Upper lobe of left lung (tissue), 6 donors: ENCODE measurements at regions not wholly inside any gene's neighbourhood (a gene's known extent, or its start where the extent isn't known, plus 50 kb on each side); places are given as distances from the start of the nearest gene placed in this dataset.

ENCODE experiments used
- ATAC-seq, 2 donors: fragments of 200-7000 bp; cut with Tn5 transposase; one replicate each; pipeline ENCODE4 v1.9.1; 2022; ENCODE audit warnings: mild to moderate bottlenecking in 2 of 2, moderate library complexity in 2 of 2; ENCODE audit not compliant: low FRiP score in 2 of 2
- DNase-seq, 2 donors: peaks; one replicate each; pipeline ENCODE4 v3.0.0-alpha.2; 2019 to 2020
- H3K27ac ChIP-seq, 4 donors: fragments of 200-600 bp; sonication (generic); one replicate each; pipeline ENCODE4 v1.5.1; 2016 to 2019
- H3K27me3 ChIP-seq, 4 donors: fragments of 200-600 bp; sonication (generic); one replicate each; pipeline ENCODE4 v1.5.1; 2017 to 2019
- H3K36me3 ChIP-seq, 4 donors: fragments of 200-600 bp; sonication (generic); one replicate each; pipeline ENCODE4 v1.5.1; 2016 to 2019
- H3K4me1 ChIP-seq, 4 donors: fragments of 200-600 bp; sonication (generic); one replicate each; pipeline ENCODE4 v1.5.1; 2018 to 2019
- H3K4me3 ChIP-seq, 4 donors: fragments of 200-600 bp; sonication (generic); one replicate each; pipeline ENCODE4 v1.5.1; 2017 to 2019; ENCODE audit warnings: mild to moderate bottlenecking in 2 of 4, moderate library complexity in 1 of 4
- H3K9me3 ChIP-seq, 4 donors: fragments of 200-600 bp; sonication (generic); one replicate each; pipeline ENCODE4 v1.5.1; 2018 to 2019
- CTCF ChIP-seq, 6 experiments: fragments of 450-650 bp in 4 of 6; fragments of 200-600 bp in 2 of 6; sonication (generic) in 2 of 6; IDR thresholded peaks; one replicate each; pipeline ENCODE4 v1.5.1; 2016 to 2019; ENCODE audit warnings: antibody characterized with exemption in 6 of 6
- EP300 ChIP-seq, 4 donors: sonication (generic); formaldehyde crosslinking; IDR thresholded peaks; one replicate each; pipeline ENCODE4 v1.5.1; 2017; ENCODE audit warnings: antibody characterized with exemption in 4 of 4, control low read depth in 2 of 4
- POLR2A ChIP-seq, 4 donors: fragments of 450-650 bp; IDR thresholded peaks; one replicate each; pipeline ENCODE4 v1.5.1; 2016 to 2017; ENCODE audit warnings: antibody characterized with exemption in 4 of 4, mild to moderate bottlenecking in 2 of 4
- POLR2AphosphoS5 ChIP-seq, 2 donors: sonication (generic); formaldehyde crosslinking; IDR thresholded peaks; one replicate each; pipeline ENCODE4 v1.5.1; 2017; ENCODE audit warnings: antibody characterized with exemption in 2 of 2
- WGBS, 2 donors: methylation state at CpG; one replicate each; pipeline ENCODE4 v1.1.5; 2017 to 2018; 5-methylcytosine and 5-hydroxymethylcytosine counted together
- donor health status: DM: no; HTN: no; CAD: no; lungs with moderate emphysema.
- donor health status: DM: no; HTN: yes; CAD: no; lungs with severe emphysema.

GRCh38 chr2:237012004-237012403 lies 73.7 kb upstream of the COPS8 start:
- Histone ChIP-seq H3K27me3 (no peaks in the 10 kb centered on the region), H3K27ac (no peak overlapping the region), H3K36me3 (no peaks in the 10 kb centered on the region), H3K4me3 (no peak overlapping the region), H3K4me1 (peaks cover 0 to 13% (median 11%) of the 10 kb centered on the region in 4 donors), H3K9me3 (no peaks in the 10 kb centered on the region)
- 63 to 68% methylated on average over 9 of the region's 9 CpGs for WGBS, 2 donors
- DNase-seq (no peak), ATAC-seq (no peak)
- no peak for TF ChIP-seq CTCF (IDR thresholded peaks at IDR 0.05)
- TF ChIP-seq POLR2A (IDR thresholded peaks at IDR 0.05), result no peak
- TF ChIP-seq EP300 (IDR thresholded peaks at IDR 0.05), result no peak
- no peak for TF ChIP-seq POLR2AphosphoS5 (IDR thresholded peaks at IDR 0.05)

GRCh38 chr2:237012577-237013267 lies 73.0 kb upstream of the COPS8 start:
- DNase-seq, result no peak
- Histone ChIP-seq H3K9me3 (no peaks in the 10 kb centered on the region), H3K36me3 (no peaks in the 10 kb centered on the region), H3K27ac (no peak overlapping the region), H3K4me1 (peaks cover 0 to 13% (median 11%) of the 10 kb centered on the region in 4 donors), H3K4me3 (no peak overlapping the region), H3K27me3 (no peaks in the 10 kb centered on the region)
- 42 to 45% methylated on average over 16 of the region's 16 CpGs for WGBS, 2 donors
- ATAC-seq, result peak in 1 of 2 donors; percentile 71
- TF ChIP-seq POLR2A (IDR thresholded peaks at IDR 0.05) (no peak), EP300 (IDR thresholded peaks at IDR 0.05) (no peak), POLR2AphosphoS5 (IDR thresholded peaks at IDR 0.05) (no peak), CTCF (IDR thresholded peaks at IDR 0.05) (no peak)

- peaks cover 0 to 13% (median 11%) of the 10 kb centered on the region in 4 donors for H3K4me1 ChIP-seq
- TF ChIP-seq CTCF (IDR thresholded peaks at IDR 0.05), result no peak
- no peak for TF ChIP-seq EP300 (IDR thresholded peaks at IDR 0.05)
- WGBS, 2 donors, result 90 to 92% methylated on average over 10 of the region's 10 CpGs
Measured at GRCh38 chr2:237016121-237016915, 69.4 kb upstream of the COPS8 start.

GRCh38 chr2:237020090-237020489 lies 65.6 kb upstream of the COPS8 start:
- ATAC-seq, result no peak
- DNase-seq, result no peak
- TF ChIP-seq EP300 (IDR thresholded peaks at IDR 0.05) (peak in 1 of 4 donors; percentile 19), POLR2A (IDR thresholded peaks at IDR 0.05) (no peak)
- H3K4me1 ChIP-seq, result no peaks in the 10 kb centered on the region
- peaks cover 0 to 5% (median 0%) of the 10 kb centered on the region in 4 donors for H3K9me3 ChIP-seq
- H3K36me3 ChIP-seq, result no peaks in the 10 kb centered on the region
- 24 to 56% methylated on average over 2 of the region's 2 CpGs for WGBS, 2 donors
- no peak overlapping the region for H3K4me3 ChIP-seq
- H3K27me3 ChIP-seq, result no peaks in the 10 kb centered on the region
- H3K27ac ChIP-seq, result no peak overlapping the region

More at GRCh38 chr2:237016121-237016915, 69.4 kb upstream of the COPS8 start:
- no peaks in the 10 kb centered on the region for H3K27me3 ChIP-seq
- no peaks in the 10 kb centered on the region for H3K36me3 ChIP-seq
- no peak overlapping the region for H3K4me3 ChIP-seq
- ATAC-seq (no peak), DNase-seq (no peak)
- no peaks in the 10 kb centered on the region for H3K9me3 ChIP-seq
- no peak overlapping the region for H3K27ac ChIP-seq

GRCh38 chr2:237022533-237022932 lies 63.2 kb upstream of the COPS8 start:
- H3K4me1 ChIP-seq, result peaks cover 0 to 4% (median 3%) of the 10 kb centered on the region in 4 donors
- H3K27me3 ChIP-seq, result no peaks in the 10 kb centered on the region
- 92 to 95% methylated on average over 8 of the region's 8 CpGs for WGBS, 2 donors
- TF ChIP-seq POLR2A (IDR thresholded peaks at IDR 0.05) (no peak), POLR2AphosphoS5 (IDR thresholded peaks at IDR 0.05) (no peak), EP300 (IDR thresholded peaks at IDR 0.05) (no peak), CTCF (IDR thresholded peaks at IDR 0.05) (no peak)
- H3K4me3 ChIP-seq, result no peak overlapping the region
- H3K36me3 ChIP-seq, result no peaks in the 10 kb centered on the region
- DNase-seq (no peak), ATAC-seq (no peak)
- no peak overlapping the region for H3K27ac ChIP-seq
- peaks cover 0 to 5% (median 0%) of the 10 kb centered on the region in 4 donors for H3K9me3 ChIP-seq
